Putamen (tissue), 1 donor: ENCODE measurements at regions not wholly inside any gene's neighbourhood (a gene's known extent, or its start where the extent isn't known, plus 50 kb on each side); places are given as distances from the start of the nearest gene placed in this dataset.
A peak's percentile ranks its signal among the peaks of the same experiment; 100 is the strongest.
"Not testable (repeated sequence)": the region's sequence is repeated elsewhere in the genome, so short reads cannot be mapped to it uniquely, and the experiment has no call there.

Experiments used
- DNase-seq: peaks from one replicate; pipeline ENCODE4 v3.0.0-alpha.2; 2016; ENCODE audit warnings: low spot score

DNA sequence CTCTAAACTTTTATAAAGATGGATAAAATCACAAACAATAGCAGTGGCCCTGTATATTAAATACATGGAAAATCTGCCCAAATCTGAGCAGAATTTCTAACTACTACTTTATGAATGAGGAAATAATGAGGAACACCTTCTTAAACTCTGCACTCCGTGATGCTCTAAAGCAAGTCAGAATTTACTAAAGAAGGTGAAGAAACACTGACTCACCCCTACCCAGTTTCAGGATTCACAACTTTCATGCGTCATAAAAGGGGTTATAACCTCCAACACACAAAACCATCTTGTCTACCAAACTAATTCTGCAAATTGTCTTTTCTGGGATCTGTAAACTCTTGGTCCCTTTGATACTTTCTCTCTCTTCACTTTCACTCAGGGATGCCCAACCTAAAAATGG, 561.1 kb upstream of the ACO1 start:
- DNase-seq: no peak

DNA sequence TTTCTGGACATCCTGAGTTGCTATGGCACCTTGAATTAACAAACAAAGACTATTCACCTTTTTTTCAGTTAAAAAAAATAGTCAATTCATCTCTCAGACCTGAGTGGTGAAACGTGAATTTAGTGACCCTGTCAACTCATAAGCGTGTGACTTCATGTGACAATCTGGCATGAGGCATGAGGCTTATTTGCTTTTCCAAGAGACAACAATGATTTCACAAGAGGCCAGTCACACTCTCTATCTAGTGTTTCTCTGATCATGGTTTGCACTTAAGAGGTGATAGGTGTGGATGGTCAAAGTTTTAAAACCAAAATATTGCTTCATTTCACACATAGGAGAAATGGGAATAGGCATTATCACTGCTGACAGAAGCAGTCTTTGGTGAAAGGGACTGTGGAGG, 559.6 kb upstream of the ACO1 start:
- no peak for DNase-seq

DNA sequence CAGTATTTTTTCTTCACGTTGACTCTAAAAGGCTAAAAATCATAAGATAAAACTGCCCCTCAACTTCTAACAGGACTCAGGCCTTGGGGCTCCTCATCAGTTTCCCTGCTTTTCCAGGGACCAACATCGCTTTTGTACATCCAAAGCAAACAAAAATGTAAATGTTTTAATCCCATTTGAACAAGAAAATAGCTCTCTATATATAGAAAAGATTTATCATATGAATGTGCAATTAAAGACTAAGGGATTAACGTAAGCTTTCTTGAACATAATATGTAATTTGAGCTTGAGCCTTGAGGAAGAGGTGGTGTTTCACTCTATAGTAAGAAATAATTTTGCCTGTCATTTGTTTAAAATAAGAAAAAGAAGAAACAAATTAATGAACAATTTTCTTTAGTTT, 547.2 kb upstream of the ACO1 start:
- no peak for DNase-seq

DNA sequence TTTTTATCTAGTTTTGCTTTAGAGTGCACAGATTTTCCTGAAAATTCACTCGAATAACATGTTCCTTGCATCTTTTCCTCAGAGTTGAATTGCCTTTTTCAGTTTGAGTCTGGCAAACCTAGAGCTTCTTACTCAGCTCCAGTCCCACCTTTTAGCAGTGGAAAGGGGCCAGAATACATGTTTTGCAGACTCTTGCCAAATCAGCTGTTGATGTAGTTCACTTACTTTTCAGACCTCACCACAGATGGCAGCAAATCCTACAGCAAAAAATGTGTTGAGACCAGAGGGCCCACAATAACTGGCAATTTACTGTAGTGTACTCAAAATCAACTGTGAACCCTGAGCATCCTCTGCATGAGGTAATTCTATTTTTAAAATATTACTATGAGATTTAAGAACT, 545.2 kb upstream of the ACO1 start:
- DNase-seq: no peak

DNA sequence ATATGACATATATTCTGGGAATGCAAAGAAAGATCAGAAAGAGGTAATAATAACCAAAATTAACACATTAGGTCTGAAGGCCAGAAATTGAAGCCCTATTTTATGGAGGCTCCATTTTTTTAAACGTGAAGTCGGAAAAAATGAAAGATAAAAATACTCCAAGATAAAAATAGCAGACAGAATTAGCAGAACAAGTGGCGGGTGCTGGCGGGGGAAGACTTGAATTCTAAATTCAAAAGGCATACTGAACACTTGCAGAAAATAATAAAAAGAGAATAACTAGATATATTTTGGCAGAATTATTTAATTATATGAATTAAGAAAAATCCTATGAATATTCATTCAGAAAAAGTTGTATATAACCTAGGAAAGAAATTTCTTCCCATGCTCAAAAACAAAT, 543.7 kb upstream of the ACO1 start:
- DNase-seq: peak; percentile 14

DNA sequence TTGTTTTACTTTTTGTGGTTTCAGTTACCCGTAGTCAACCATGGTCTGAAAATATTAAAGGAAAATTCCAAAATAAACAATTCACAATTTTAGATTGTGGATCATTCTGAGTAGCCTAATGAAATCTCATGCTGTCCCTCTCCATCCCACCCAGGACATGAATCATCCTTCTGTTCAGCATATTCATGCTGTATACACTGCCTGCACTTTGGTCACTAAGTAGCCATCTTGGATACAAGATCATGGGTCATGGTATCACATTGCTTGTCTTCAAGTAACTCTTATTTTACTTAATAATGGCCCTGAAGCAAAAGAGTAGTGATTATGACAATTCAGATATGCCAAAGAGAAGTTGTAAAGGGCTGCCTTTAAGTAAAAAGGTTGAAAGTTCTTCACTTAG, 536.5 kb upstream of the ACO1 start:
- DNase-seq: no peak

DNA sequence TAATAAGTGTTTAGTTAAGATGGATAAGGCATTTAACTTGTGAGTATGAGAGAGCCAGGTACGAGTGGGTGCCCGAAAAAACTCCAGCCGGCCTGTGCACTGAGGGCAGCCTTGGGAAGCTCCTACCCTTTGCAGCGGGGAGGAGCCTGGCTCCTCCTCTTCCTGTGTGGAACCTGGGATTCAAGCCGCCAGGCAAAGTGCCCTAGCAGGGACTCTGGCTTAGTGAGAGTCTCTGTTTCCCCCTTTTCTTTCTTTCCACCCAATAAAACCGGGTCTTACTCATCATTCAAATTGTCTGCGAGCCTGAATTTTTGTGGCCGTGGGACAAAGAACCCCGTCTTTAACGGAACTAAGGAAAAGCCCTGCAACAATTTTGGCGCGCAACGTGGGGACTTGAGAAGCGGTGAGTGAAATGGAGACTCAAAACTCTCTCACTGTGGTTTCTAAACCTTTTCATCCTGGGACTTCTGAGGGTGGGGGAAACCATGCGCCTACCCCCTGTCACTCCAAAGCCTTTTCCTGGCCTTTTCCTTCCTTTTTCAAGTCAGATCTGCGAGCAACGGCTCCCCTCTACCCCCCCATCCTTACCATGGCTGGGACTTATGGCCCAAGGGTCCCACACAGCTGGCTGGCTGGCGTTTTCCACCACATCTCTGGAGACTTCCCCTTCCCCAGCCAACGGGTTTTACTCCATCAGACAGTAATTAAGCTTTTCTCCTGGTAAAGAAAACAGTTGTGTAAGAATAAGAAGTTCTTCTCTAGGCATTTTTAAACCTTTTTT, 535.7 kb upstream of the ACO1 start:
- DNase-seq: no peak

DNA sequence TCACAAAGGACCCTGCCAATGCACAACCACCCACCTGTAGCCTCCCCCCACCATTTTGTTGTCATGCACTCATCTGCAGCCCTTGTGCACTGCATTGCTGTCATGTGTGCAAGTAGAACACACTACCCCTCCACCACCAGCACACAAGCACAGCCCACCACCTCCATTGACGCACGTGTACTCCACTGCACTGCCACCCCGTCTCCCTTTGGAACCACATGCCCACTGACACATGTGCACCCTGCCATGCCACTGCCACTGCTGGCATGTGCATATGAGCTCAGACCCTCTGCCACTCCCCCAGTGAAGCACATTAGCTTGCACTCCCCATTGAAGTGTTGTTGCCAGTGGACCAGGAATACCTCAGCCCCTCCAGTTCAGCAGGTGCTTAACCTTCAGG, 530.3 kb upstream of the ACO1 start:
- DNase-seq: no peak

DNA sequence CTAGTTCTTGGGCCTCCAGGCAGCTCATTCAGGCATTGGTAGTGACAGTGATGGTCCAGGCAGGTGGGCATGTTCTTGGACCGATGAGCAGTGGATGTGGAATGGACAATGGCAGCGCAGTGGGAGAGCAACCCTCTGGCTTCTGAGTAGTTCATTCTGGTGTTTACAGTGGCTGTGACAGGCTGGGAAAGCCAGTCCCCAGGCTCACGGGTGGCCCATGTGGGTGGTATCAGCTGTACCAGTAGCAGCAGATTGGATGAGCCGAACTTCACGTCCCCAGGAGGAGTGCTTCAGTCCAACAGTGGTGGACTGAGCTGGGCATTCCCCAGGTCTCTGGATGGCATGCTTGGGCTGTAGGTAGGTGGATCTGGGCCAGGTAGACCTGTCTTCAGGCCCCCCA, 515.6 kb upstream of the ACO1 start:
- DNase-seq: no peak

DNA sequence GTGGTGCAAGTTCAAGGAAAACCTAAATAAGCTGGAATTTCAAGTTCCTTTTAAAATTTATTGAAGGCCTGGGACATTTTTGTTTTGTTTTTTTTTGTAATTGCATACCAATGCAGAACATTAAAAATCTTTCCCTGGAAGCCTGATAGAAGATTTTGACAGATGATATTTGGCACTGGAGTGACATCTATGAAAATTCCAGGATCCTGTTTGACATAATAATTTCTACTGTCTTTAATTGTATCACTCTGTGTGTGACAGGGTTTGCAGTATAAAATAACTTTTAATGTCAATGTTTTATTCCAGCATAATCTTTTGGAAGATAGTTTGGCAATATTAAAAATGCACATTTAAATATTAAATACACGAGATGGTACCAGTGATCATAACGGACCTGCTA, 514.2 kb upstream of the ACO1 start:
- DNase-seq: no peak

DNA sequence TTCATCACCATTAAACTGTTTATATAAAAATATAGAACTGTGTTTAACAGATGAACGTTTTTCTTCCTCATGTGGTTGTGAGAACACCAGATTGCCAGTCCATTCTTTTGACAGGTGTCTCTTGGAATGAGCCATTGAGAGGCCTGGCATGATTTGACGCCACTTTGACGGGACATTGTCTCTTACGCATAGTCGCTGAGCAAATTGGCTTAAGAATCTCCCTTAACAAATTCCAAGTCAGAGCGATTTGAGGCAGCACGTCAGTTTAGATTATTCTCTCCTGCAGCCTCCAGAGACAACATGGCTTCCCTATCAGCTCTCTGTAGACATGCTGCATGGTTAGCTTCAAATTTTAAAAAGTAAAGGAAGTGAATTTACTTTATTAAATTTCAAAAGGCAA, 510.7 kb upstream of the ACO1 start:
- no peak for DNase-seq

DNA sequence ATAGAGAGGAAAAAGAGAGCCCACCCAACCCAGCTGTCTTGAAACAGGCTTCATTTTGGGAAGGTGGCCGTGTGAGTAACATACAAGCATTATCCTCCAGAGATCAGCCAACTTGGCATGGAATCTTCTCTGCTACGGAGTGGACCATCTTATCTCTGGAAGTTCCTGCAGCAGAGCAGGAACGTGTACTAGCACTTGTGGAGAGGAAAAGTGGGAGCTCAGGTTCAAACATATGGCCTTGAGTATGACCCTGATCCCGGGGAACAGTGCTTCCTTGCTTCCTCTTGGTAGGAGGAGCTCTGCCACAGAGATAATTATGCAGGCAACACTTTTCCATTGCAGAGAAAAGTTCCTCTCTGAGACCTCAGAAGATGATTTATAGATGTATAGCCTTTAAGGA, 490.4 kb upstream of the ACO1 start:
- no peak for DNase-seq

DNA sequence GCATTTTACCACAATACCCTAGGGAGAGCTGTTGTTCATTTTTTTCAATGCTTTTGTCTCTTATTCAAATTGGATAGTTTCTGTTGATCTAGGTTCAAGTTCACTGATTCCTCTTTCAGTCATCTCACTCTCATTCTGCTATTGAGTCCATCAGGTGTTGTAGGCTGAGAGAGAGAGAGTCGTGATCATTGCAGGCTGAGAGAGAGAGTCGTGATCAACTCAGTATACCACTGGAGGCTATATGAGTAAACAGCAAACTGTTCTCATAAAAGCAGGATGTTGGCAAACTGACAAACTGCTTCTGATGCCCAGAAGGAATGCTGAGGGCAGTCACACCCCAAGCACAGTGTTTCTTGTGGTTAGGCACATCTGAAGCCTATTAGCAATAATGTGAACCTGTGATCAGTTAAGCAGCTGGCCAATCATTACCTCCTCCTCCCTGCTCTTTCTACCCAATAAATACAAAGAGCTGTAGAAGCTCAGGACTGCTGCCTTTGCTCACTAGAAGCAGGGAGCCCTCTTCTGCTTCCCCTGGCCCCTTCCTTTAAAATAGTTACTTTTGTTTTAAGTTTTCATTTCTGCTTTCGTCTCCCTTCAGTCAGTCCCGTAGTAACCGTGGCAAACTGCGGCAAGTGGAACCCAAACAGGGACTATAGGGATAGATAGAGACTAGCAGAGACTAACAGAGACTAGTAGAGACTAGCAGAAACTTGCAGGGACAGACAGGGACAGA, 476.1 kb upstream of the ACO1 start:
- DNase-seq: no peak

DNA sequence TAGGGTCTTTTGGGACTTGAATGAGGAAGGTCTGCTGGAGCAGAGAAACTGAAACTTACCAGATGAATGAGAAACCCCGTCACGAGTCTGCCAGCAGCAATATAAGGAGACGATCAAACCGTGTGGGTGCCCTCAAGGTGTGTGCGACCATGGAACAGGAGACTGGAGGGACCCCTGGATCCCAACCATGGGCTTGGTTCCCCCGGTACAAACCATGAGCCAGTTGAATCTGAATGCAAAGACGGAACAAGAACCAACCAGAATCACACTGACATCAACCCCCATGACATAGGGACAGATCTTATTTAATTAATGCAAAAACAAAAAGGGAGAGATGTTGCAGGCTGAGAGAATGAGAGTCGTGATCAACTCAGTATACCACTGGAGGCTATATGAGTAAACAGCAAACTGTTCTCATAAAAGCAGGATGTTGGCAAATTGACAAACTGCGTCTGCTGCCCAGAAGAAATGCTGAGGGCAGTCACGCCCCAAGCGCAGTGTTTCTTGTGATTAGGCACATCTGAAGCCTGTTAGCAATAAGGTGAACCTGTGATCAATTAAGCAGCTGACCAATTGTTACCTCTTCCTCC, 475.5 kb upstream of the ACO1 start:
- no peak for DNase-seq

DNA sequence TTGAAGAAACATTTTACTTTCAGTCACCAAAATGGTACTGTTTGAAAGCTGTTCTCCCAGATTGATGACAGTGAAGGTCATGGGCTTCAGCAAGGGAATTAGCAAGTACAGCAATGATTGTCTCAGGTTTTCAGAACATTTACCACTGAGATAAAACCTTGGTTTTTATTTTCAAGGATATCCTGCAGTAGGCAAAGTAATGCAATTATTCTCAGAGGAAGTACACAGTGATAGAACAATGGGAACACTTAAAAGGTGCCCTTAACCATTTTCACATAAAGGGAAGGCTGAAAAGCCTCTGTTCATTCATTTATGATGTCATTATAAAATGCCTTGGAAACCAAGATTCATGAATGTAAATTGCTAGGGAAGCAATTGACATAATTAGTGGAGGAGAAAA, 471.8 kb upstream of the ACO1 start:
- DNase-seq: no peak

DNA sequence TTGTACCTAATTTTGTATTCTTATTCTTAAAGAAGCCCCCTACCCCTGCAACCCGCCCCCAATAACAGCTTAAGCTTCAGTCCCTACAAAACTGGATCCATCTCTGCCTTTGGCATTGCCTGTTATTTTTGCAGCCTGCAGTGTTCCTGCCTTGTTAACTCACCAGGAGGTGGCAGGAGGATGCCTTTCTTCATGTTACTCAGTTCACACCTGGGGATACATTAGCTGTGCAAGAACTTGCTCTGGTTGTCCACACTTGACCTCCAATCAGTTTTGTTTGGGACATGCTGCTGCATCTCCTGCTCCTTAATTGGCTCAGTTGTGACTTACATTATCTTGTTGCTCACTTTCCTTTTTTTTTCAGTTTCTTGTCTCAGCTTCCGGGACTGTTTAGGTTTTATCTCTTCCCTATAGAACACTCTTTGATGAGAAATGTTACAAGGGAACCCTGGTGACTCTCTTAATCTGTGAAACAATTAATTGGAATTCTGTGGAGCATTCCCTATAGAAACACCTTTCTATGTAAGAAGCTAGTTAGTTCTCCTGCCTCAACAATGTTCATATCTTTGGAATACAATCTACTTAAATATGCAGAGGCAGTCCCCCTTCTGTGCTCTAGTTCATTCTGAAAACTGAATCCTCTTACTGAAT, 467.7 kb upstream of the ACO1 start:
- DNase-seq: no peak

DNA sequence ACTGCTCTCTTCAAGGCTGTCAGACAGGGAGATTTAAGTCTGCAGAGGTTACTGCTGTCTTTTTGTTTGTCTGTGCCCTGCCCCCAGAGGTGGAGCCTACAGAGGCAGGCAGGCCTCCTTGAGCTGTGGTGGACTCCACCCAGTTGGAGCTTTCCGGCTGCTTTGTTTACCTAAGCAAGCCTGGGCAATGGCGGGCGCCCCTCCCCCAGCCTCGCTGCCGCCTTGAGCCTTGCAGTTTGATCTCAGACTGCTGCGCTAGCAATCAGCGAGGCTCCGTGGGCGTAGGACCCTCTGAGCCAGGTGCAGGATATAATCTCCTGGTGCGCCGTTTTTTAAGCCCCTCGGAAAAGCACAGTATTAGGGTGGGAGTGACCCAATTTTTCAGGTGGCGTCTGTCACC, 446.7 kb upstream of the ACO1 start:
- not testable (repeated sequence) for DNase-seq

DNA sequence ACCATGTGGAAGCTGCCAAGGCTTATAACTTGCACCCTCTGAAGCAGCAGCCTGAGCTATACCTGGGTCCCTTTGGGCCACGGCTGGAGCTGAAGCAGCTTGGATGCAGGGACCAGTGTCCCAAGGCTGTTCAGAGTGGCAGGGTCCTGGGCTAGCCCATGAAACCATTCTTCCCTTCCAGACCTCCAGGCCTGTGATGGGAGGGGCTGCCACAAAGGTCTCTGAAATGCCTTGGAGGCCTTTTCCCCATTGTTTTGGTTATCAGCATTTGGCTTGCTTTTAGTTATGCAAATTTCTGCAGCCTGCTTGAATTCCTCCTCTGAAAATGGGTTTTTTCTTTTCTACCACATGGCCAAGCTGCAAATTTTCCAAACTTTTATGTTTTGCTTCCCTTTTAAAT, 433.7 kb upstream of the ACO1 start:
- DNase-seq: no peak

DNA sequence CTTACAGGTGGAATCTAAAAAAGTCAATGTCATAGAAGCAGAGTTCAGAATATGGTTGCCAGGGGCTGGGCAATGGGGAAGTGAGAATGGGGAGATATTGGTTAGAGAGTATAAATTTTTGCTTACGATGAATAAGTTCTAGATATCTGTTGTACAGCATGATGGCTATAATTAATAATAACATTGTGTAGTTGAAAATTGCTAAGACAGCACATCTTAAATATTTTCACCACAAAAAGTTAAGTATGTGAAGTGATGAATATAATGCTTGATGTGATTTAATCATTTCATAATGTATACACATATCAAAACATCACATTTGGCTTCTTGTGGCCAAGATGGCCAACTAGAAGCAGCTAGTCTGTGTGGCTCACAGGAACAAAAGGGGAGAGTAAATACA, 425.9 kb upstream of the ACO1 start:
- DNase-seq: no peak

DNA sequence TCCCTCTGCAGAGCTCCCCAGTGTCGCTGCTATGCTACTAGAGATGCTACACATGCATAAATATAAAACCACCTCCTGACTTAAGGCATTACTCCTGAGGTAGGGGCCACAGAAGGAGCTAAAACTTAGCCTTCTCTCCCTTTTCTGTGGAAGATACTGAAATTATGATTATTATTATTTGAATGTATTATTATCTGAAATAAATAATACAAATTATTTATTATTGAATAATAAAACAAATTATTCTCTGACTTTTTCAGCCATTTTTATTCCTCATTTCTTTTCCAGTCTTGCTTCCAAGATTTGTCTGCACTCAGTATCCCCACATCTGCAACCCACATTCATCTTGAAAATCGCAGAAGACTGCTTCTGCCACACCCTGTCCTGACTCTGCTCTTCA, 414.9 kb upstream of the ACO1 start:
- DNase-seq: no peak

DNA sequence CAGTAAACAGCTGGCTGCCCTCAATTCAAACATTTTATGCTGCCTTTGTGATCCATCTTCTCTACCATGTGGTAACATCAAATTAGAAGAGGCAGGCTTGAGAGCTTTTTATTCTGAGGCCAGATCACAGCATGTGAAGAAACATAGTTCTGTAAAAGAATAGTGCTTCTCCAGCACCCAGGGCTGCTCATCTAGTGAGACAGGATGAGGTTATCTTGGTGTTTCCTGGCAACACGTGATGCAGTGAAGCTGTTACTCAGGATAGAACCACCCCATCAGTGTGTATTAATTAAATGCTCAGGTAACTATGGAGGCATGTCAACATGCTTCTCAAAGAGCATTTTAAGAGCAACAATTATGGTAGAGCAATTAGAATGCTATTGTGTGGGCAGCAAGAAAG, 400.5 kb upstream of the ACO1 start:
- DNase-seq: no peak

DNA sequence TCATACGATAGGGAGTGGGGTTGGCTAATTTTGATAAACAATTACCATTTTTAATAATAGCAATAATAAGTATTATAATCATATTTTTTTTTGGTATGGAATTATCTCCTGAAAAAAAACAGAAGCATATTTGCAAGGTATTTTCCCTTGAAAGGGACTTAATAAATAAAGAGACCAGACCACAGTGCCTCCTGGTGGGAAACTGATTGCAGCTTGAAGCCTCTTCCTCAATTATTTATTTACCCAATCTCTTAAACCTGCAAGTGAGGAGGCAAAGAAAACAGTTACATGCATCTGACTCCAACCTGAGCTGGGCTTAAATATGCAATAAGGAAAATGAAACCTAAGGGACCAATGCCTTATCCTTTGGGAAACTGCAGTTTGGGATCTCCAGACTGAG, 388.1 kb upstream of the ACO1 start:
- no peak for DNase-seq
